Endothelial cell (in vitro differentiated cells): ENCODE measurements at regions not wholly inside any gene's neighbourhood (a gene's known extent, or its start where the extent isn't known, plus 50 kb on each side); places are given as distances from the start of the nearest gene placed in this dataset.
"Not testable (repeated sequence)": the region's sequence is repeated elsewhere in the genome, so short reads cannot be mapped to it uniquely, and the experiment has no call there.

ENCODE experiments used
- DNase-seq: peaks from one replicate; pipeline ENCODE4 v3.0.0; 2021; ENCODE audit warnings: low spot score
- H3K27ac Mint-ChIP-seq: one replicate; pipeline ENCODE4 v1.8.0; 2021; ENCODE audit warnings: mixed read lengths, inconsistent platforms; ENCODE audit not compliant: unreplicated experiment
- H3K27me3 Mint-ChIP-seq: one replicate; pipeline ENCODE4 v1.8.0; 2021; ENCODE audit warnings: mild to moderate bottlenecking, moderate library complexity, mixed read lengths, inconsistent platforms; ENCODE audit not compliant: unreplicated experiment
- H3K36me3 Mint-ChIP-seq: one replicate; pipeline ENCODE4 v1.8.0; 2021; ENCODE audit warnings: mild to moderate bottlenecking, low read depth, mixed read lengths, inconsistent platforms; ENCODE audit not compliant: unreplicated experiment
- H3K4me1 Mint-ChIP-seq: one replicate; pipeline ENCODE4 v1.8.0; 2021; ENCODE audit warnings: mild to moderate bottlenecking, mixed read lengths, inconsistent platforms; ENCODE audit not compliant: unreplicated experiment
- H3K4me3 Mint-ChIP-seq: one replicate; pipeline ENCODE4 v1.8.0; 2021; ENCODE audit warnings: mild to moderate bottlenecking, mixed read lengths, inconsistent platforms; ENCODE audit not compliant: unreplicated experiment
- H3K9me3 Mint-ChIP-seq: one replicate; pipeline ENCODE4 v1.8.0; 2021; ENCODE audit warnings: mixed read lengths, inconsistent platforms; ENCODE audit not compliant: unreplicated experiment
- CTCF ChIP-seq: fragments of 200-600 bp; sonication (generic); IDR thresholded peaks from one replicate; pipeline ENCODE4 v1.5.0; 2021; ENCODE audit warnings: antibody characterized with exemption; ENCODE audit not compliant: unreplicated experiment

- not testable (repeated sequence) for H3K27me3 Mint-ChIP-seq
Observed at GRCh38 chr9:40970340-40970739, 158.1 kb downstream of the FOXD4L6 start.

GRCh38 chr9:40962461-40962860, 166.0 kb downstream of the FOXD4L6 start:
- not testable (repeated sequence) for DNase-seq, H3K27ac Mint-ChIP-seq, H3K27me3 Mint-ChIP-seq, H3K9me3 Mint-ChIP-seq, H3K4me3 Mint-ChIP-seq, H3K4me1 Mint-ChIP-seq, H3K36me3 Mint-ChIP-seq
- TF ChIP-seq CTCF, result peak; percentile 34

More at GRCh38 chr9:40970340-40970739, 158.1 kb downstream of the FOXD4L6 start:
- H3K9me3 Mint-ChIP-seq, H3K36me3 Mint-ChIP-seq, H3K4me1 Mint-ChIP-seq, H3K4me3 Mint-ChIP-seq, DNase-seq, H3K27ac Mint-ChIP-seq: not testable (repeated sequence)
- TF ChIP-seq CTCF, result peak; percentile 75

GRCh38 chr9:40951876-40952494, 176.5 kb downstream of the FOXD4L6 start:
- peak; percentile 27 for DNase-seq
- H3K27me3 Mint-ChIP-seq, H3K27ac Mint-ChIP-seq, H3K36me3 Mint-ChIP-seq, H3K4me1 Mint-ChIP-seq, H3K4me3 Mint-ChIP-seq, H3K9me3 Mint-ChIP-seq: not testable (repeated sequence)
- peak; percentile 53 for TF ChIP-seq CTCF

- H3K36me3 Mint-ChIP-seq, result not testable (repeated sequence)
Observed at GRCh38 chr9:40946228-40946627, 182.3 kb downstream of the FOXD4L6 start.

GRCh38 chr9:40942730-40943129, 185.8 kb downstream of the FOXD4L6 start:
- H3K4me1 Mint-ChIP-seq, H3K27ac Mint-ChIP-seq, H3K4me3 Mint-ChIP-seq, H3K27me3 Mint-ChIP-seq, H3K36me3 Mint-ChIP-seq, H3K9me3 Mint-ChIP-seq, DNase-seq: not testable (repeated sequence)

More at GRCh38 chr9:40946228-40946627, 182.3 kb downstream of the FOXD4L6 start:
- H3K9me3 Mint-ChIP-seq, DNase-seq, H3K27me3 Mint-ChIP-seq, H3K27ac Mint-ChIP-seq, H3K4me3 Mint-ChIP-seq, H3K4me1 Mint-ChIP-seq: not testable (repeated sequence)

- not testable (repeated sequence) for DNase-seq, H3K36me3 Mint-ChIP-seq, H3K27me3 Mint-ChIP-seq, H3K27ac Mint-ChIP-seq, H3K9me3 Mint-ChIP-seq, H3K4me3 Mint-ChIP-seq, H3K4me1 Mint-ChIP-seq
Observed at GRCh38 chr9:40939888-40940209, 188.6 kb downstream of the FOXD4L6 start.

GRCh38 chr9:40939201-40939887, 189.1 kb downstream of the FOXD4L6 start:
- not testable (repeated sequence) for H3K9me3 Mint-ChIP-seq, DNase-seq, H3K27ac Mint-ChIP-seq, H3K4me3 Mint-ChIP-seq, H3K36me3 Mint-ChIP-seq, H3K27me3 Mint-ChIP-seq, H3K4me1 Mint-ChIP-seq
